NOMO-1 treated with DMSO at 0.1 percent for 48 hours (cell line): ENCODE measurements at regions not wholly inside any gene's neighbourhood (a gene's known extent, or its start where the extent isn't known, plus 50 kb on each side); places are given as distances from the start of the nearest gene placed in this dataset.

Source experiments
- DNase-seq: peaks from one replicate; lab custom pipeline; 2025; ENCODE audit not compliant: unreplicated experiment; lab: John Stamatoyannopoulos, UW

DNA sequence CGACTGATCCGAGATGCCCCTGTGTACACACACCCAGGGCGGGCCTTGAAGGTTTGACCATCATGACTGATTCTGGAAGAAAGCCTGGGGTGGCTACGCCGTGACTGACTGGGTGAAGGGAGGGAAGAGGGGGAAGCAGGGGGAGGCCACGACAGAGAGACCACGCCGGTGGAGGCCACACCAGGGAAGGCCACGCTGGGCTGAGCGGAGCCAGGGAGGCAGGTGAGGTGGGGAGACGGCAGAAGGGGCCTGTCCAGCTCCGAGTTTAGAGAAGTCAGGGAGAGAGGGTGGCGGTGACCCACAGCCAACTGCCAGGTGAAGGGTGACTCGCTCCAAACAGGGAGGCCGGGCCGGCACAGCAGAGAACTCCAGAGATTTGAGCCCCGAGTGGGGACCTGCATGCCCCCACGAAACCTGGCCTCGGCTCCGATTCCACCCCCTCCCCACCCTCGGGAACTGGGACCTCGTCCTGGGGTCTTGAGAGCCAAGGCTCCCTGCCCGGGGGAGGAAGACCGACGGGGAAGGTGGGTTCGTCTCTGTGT is 102.6 kb downstream of the PTPRS start:
- no peak for DNase-seq

GRCh38 chr19:5237190-5237780 is 103.3 kb downstream of the PTPRS start:
- no peak for DNase-seq

DNA sequence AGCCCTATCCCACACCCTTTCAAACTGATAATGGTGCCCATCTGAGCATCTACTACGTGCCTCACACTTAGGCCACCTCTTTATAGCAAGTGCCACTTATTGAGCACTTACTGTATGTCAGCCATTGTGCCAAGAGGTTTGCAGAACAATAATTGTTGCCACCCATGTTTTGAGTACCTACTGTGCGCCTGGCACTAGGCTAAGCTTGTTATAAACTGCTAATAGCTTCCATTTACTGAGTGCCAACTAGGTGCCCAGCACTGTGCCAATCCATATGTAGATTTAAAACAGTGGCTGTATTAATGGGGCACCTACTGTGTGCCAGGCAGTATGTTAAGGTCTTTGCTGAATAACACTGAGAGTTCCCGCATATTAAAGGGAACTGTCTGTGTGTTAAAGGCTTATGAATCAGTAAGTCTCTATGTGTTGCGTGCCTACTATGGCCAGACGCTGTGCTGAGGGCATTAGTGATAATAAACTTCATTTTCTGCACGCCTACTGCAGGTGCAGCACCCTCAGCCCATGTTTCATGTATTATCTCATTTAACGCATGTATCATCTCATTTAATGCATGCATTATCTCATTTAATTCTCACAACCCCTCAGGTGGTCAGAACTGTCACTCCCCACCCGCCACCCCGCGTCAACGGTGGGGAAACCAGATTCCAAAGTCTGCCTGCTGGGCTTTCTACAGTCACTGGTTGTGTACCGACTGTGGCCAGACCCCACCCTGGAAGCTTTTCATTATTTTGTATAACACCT is 105.0 kb downstream of the PTPRS start:
- no peak for DNase-seq

DNA sequence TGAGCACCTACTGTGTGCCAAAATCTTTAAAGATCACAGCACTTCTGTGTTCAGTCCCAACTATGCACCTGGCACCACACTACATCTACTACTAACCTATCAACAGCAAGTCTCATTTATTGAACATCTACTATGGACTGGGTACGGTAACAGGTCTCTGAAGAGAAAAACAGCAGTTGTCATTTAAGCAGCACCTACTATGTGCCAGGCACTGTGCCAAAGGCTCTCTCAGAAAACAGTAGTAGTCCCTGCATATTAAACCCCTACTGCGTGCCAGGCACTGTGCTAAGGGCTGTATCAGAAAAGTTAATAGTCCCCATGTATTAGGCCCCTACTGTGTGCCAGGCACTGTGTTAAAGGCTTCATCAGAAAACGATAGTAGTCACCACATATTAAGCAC is 106.2 kb downstream of the PTPRS start:
- DNase-seq: no peak

DNA sequence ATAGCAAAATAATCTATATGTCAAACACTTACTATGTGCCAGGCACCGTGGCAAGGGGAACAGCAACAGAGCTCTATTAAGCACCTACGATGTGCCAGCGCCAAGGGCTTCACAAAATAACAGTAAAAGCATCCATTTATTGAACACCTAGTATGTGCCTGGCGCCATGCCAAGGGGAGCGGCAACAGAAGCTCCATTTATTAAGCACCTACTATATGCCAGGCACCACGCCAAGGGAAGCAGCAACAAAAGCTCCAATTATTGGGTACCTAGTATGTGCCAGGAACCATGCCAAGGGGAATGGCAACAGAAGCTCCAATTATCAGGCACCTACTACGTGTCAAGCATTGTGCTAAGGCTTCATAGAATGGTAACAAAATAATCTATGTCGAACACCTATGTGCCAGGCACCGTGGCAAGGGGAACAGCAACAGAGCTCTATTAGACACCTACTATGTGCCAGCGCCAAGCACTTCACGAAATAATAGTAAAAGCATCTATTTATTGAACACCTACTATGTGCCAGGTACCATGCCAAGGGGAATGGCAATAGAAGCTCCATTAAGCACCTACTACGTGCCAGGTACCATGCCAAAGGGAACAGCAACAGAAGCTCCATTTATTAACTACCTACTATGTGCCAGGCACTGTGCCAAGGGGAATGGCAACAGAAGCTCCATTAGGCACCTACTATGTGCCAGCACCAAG is 107.7 kb downstream of the PTPRS start:
- no peak for DNase-seq

GRCh38 chr19:5231857-5232678 is 108.5 kb downstream of the PTPRS start:
- no peak for DNase-seq

DNA sequence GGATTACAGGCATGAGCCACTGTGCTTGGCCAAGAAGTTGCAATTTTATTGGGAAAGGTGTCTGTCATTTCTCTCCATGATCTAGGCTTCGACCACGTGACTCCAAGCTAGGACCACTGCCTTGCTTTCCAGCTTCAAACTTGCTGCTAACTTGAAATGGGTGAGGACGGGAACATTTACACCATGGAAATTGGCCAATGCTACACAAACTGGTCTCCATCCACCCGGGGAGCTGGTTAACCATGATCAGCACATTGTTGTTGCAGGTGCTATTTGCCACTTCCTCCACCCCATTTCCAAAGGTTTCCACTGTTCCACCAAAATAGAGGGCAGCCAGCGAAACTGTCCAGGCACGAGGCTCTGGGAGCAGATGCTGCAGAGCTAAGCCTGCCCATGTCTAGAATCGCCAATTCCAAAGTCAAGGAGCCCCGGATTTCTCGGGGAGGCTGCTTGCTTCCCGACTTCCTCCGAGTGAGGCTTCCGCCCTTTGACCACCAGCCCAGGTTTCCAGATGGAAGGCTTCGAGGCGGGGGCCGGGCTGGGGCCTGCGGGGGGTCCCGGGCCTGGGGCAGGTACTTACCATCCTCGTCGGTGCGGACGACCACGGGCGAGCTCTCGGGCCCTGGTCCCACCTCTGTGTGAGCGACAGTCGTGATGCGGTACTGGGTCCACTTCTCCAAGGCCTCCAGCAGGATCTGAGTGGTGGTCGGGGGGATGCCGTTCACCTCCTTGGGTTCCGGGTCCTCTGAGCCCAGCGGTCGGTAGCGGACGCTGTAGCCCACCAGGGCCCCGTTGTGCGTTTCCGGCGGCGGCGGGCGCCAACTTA is 109.7 kb downstream of the PTPRS start:
- DNase-seq: no peak

- no peak for DNase-seq
Observed at GRCh38 chr19:5229778-5230335, 110.8 kb downstream of the PTPRS start.

DNA sequence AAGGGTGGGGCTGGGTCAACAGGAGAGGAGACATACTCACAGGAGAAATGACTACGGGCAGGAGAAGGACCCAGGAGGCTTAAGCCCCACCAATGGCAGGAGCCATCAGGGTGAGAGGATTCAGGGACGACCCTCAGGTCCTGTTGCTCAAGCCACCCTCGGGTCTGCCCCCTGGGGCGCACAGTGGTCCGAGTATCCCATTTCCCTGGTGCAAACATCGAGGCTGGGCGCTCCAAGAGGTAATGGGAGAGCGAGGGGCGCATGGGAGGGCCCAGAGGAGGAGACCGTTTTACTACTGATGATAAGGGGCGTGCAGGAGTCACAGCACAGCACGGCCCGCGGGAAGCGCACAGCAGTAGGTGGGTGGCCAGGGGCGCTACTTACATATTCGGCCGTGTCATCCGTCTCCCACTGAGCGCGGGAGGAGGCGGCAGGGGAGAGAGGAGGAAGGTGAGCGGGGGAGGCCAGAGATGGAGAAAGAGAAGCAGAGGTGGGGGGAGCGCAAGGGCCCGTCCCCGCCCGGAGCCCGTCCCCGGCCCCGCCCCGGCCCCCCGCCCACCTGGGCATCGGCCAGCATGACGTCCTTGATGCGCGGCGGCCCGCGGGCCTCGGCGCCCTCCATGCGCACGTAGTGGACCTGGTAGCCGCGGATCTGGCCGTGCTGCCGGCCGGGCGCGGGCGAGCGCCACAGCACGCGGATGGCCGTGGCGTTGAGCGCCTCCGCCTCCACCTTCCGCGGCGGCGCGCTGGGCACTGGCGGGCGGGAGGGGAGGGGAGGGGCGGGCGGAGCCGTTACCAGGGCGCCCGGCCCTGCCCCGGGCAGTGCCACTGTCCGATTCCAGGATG is 111.5 kb downstream of the PTPRS start:
- DNase-seq: no peak

DNA sequence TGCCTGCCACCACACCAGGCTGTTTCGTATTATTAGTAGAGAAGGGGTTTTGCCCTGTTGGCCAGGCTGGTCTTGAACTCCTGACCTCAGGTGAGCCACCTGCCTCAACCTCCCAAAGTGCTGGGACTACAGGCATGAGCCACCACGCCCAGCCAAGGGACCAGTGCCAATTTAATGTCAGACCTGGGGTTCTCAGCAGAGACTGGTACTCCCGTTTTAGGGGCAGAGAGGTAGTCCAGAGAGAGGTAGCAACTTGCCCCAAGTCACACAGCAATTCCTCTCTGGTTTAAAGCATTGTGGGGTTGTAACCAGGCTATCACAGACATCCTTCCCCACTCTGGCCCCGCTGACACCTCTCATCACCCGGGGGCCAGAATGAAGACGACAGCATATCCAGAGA is 112.1 kb downstream of the PTPRS start:
- no peak for DNase-seq

DNA sequence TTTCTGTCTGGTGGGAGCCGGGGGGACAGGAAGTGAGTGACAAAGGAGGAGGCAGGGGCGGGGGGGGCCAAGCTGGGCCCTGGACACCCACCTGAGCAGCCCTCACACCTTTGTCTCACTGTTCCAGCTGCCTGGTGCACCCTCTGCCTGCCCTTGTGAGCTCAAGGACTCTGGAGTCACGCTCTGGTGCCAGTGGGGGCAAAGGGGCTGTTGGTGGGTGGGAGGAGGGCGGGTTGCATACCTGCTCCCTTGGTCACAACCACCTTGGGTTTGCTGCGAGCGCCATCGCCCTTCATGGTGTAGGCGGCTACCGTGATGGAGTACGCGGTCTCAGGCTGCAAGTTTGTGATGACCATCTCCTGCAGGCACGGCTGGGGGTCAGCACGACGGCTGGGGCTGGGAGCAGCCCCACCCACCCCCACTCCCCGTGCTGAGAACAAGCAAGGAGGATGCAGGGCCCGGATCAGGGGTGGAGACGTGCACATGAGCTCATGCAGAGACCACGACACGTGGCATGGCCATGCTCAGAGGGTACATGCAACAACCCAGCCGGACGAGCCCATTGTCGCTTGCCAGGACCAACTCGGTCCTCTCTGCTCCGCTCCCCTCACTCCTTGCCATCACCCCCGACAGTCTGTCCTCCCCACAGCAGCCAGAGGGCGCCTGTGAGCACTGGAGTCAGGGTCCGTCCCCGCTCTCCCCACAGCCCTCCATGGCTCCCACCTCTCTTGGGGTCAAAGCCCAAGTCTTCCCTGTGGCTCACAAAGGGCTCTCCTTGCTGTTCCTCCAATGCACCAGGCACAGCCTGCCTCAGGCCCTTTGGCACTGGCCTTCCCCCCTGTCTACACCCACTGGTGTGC is 114.9 kb downstream of the PTPRS start:
- no peak for DNase-seq

- DNase-seq: no peak
Observed at GRCh38 chr19:5224480-5224879, 116.1 kb downstream of the PTPRS start.

- DNase-seq: no peak
Observed at GRCh38 chr19:5222821-5223321, 117.7 kb downstream of the PTPRS start.

- DNase-seq: no peak
Observed at GRCh38 chr19:5222178-5222577, 118.4 kb downstream of the PTPRS start.

DNA sequence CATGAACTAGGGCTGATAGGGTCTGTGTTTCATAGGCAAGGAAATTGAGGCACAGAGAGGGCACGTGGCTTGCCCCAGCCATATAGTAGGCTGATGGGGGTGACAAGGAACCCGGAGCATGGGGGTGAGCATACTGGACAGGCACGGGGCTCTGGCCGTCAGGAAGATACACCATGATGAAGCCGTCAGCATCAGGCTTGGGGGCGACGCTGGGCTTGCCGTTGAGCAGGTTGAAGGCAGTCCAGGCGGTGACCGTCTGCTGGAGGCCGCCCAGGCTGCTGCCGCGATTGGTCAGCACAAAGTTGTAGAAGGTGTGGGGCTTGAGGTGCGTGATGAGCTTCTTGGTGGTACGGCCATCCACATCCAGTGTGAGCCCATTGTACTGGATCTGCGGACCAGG is 119.7 kb downstream of the PTPRS start:
- no peak for DNase-seq

DNA sequence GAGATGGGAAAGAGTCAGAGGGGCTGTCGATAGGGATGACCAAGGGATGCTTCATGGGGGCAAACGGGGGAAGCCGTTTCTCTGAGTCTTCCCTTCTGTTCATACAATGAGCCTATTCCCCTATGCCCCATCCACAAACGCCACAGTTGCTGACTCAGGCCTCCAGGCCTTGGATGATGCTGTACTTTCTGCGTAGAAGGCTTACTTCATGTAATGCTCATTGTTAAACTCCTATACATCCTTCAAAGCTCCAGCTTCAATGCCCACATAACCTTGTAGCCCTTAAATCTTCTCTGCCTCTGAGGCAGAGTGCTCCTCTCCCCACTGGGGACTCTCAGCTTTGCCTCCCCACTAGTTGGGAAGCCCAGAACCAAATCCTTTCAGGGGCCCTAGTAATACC is 120.3 kb downstream of the PTPRS start:
- DNase-seq: no peak

GRCh38 chr19:5219551-5220304 is 120.9 kb downstream of the PTPRS start:
- no peak for DNase-seq
